Vagina (tissue), 2 donors: ENCODE measurements at regions not wholly inside any gene's neighbourhood (a gene's known extent, or its start where the extent isn't known, plus 50 kb on each side); places are given as distances from the start of the nearest gene placed in this dataset.
"Not testable (repeated sequence)": the region's sequence is repeated elsewhere in the genome, so short reads cannot be mapped to it uniquely, and the experiment has no call there.

Experiments
- POLR2A ChIP-seq, 2 donors: fragments of 450-650 bp; IDR thresholded peaks; one replicate each; pipeline ENCODE4 v1.6.1; 2017; ENCODE audit warnings: antibody characterized with exemption in 2 of 2, mild to moderate bottlenecking in 2 of 2, moderate library complexity in 2 of 2
- POLR2AphosphoS5 ChIP-seq, 2 donors: sonication (generic); formaldehyde crosslinking; IDR thresholded peaks; one replicate each; pipeline ENCODE4 v1.9.0; 2017; ENCODE audit warnings: antibody characterized with exemption in 2 of 2, mild to moderate bottlenecking in 2 of 2, low read depth in 1 of 2; ENCODE audit not compliant: insufficient read depth in 1 of 2
- TF ChIP-seq, protein P1 (sequence below), 3 experiments: fragments of 450-650 bp in 2 of 3; fragments of 200-600 bp in 1 of 3; sonication (generic) in 1 of 3; IDR thresholded peaks; one replicate each; pipeline ENCODE4 v1.5.1; 2017 to 2019; ENCODE audit warnings: antibody characterized with exemption in 3 of 3, mild to moderate bottlenecking in 2 of 3, moderate library complexity in 2 of 3

DNA sequence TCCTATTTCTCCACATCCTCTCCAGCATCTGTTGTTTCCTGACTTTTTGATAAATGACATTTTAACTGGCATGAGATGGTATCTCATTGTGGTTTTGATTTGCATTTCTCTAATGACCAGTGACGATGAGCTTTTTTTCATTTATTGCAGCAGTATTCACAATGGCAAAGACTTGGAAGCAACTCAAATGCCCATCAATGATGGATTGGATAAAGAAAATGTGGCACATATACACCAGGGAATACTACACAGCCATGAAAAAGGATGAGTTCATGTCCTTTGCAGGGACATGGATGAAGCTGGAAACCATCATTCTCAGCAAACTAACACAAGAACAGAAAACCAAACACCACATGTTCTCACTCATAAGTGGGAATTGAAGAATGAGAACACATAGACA is 329.0 kb upstream of the DAB2 start:
- TF ChIP-seq POLR2A (IDR thresholded peaks at IDR 0.05); POLR2AphosphoS5 (IDR thresholded peaks at IDR 0.05; ENCODE audit: insufficient read depth in 1 of 2, low read depth in 1 of 2): not testable (repeated sequence)
- TF ChIP-seq, protein P1, sequence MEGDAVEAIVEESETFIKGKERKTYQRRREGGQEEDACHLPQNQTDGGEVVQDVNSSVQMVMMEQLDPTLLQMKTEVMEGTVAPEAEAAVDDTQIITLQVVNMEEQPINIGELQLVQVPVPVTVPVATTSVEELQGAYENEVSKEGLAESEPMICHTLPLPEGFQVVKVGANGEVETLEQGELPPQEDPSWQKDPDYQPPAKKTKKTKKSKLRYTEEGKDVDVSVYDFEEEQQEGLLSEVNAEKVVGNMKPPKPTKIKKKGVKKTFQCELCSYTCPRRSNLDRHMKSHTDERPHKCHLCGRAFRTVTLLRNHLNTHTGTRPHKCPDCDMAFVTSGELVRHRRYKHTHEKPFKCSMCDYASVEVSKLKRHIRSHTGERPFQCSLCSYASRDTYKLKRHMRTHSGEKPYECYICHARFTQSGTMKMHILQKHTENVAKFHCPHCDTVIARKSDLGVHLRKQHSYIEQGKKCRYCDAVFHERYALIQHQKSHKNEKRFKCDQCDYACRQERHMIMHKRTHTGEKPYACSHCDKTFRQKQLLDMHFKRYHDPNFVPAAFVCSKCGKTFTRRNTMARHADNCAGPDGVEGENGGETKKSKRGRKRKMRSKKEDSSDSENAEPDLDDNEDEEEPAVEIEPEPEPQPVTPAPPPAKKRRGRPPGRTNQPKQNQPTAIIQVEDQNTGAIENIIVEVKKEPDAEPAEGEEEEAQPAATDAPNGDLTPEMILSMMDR (IDR thresholded peaks at IDR 0.05), result not testable (repeated sequence)
